CD4-positive, alpha-beta T cell treated with Interleukin-21 for 1 hour (primary cell): ENCODE measurements at regions not wholly inside any gene's neighbourhood (a gene's known extent, or its start where the extent isn't known, plus 50 kb on each side); places are given as distances from the start of the nearest gene placed in this dataset.
"Not testable (repeated sequence)": the region's sequence is repeated elsewhere in the genome, so short reads cannot be mapped to it uniquely, and the experiment has no call there.

ENCODE experiments used
- DNase-seq: peaks from one replicate; pipeline ENCODE4 v3.0.0-alpha.2; 2020

DNA sequence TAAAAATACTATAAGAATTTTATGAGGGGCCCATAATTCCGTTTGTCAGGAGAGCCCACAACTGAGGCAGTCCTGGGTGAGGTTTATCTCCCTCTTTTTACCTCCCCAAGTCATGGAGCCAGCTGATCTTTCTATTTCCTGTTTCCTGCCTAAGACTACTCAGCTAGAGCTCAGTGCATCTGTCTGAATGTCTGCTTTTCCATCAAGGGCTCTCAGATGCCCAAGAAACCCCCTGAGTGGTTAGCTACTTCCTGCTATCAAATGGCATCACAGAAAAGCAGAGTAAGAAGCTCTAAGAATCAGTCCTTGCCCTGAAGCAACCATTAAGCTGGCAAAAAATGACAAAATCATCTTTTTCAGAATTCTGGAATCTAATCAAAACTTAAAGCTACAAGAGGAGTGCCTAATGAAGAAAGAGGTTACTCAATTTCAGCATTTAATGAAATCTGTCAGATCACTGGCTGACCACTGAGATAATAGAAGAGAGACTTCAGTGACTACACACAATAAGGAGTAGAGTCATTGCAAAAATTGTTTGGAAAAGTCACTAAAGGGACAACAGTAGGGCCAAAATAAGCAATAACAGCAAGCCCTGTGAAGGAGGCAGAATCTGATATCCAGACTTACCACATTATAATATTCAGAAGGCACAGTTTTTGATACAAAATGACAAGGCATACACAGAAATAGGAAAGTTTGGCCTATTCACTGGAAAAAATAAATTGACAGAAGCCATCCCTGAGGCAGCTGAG is 150.1 kb downstream of the CYB561 start:
- DNase-seq, result no peak

DNA sequence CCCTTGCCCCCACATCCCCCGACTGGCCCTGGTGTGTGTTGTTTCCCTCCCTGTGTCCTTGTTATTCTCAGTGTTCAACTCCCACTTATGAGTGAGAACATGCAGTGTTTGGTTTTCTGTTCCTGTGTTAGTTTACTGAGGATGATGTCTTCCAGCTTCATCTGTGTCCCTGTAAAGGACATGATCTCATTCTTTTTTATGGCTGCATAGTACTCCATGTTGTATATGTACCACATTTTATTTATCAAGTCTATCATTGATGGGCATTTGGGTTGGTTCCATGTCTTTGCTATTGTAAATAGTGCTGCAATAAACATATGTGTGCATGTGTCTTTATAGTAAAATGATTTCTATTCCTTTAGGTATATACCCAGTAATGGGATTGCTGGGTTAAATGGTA is 147.2 kb downstream of the CYB561 start:
- DNase-seq, result not testable (repeated sequence)

DNA sequence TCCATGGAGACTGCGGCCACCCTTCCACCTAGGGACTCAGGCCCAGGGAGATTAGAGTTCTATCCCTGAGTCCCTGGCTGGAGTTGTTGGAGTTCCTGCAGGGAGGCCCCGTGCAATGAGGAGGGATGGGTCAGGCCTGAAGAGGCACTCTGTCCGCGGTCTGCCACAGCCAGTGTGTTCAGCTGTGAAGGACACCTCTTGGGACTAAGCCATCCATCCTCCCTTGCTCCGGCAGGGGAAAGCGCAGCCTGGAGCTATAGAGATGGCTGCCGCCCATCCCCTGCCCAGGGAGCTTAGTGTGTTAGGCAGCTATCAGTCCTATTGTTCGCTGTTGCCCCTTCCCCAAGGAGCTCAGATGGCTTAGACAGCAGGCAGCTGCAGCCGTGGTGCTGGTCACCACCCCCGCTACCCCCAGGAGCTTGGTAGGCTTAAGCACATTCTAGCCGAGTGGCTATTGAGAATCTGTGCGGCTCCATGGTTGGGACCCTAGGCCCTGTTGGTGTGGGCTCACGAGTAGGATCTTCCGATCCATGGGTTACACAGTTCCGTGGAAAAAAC is 141.3 kb downstream of the CYB561 start:
- DNase-seq, result no peak

DNA sequence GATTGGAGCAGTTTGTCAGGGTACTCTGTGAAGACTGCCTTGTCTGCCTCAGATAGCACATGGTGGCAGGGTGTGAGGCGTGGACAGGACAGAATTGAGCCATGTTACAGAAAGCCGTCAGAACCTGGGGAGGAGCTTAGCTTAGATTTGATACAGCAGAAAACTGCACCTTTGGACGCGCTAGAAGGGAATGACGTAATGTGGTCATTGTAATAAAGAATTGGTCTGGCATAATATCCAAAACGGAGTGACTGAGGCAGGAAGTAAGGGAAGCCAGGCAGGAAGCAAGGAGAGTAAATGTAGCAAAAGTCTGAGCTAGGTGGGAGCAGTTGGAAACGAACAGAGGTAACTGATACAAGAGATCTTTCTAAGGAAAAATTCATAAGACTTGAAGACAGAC is 140.2 kb downstream of the CYB561 start:
- no peak for DNase-seq

DNA sequence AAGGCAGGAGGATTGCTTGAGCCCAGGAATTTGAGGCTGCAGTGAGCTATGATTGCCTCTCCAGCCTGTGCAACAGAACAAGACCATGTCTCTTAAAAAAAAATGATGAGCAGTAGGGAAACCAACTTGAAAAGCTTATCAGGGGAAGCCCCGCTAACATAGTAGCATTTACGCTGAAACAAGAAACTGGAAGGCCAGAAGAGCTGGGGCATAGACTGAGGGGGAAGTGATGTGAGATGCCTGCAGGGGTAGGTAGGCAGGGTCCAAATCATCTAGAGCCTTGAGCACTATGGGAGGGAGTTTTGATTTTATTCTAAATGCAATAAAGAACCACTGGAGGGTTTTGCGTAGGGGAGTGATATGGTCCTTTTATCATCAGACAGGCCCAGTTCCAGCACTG is 139.3 kb downstream of the CYB561 start:
- no peak for DNase-seq

DNA sequence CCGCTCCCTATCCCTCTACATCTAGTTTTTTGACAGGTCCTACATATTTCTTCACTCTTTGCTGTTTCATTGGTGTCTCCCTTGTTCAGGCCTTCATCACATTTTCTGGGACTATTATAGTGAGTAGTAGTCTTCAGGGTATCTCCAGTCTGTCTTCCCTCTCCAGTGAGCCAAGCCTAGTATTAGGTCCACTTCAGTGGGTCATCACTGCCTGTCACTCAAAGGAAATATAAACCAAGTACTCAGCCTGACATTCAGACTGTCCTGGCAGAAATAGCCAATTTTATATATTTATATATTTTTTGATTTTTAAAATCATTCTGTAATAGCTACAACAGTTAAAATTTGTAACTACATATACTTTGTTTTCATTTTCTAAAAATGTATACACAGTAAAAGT is 137.8 kb downstream of the CYB561 start:
- no peak for DNase-seq

DNA sequence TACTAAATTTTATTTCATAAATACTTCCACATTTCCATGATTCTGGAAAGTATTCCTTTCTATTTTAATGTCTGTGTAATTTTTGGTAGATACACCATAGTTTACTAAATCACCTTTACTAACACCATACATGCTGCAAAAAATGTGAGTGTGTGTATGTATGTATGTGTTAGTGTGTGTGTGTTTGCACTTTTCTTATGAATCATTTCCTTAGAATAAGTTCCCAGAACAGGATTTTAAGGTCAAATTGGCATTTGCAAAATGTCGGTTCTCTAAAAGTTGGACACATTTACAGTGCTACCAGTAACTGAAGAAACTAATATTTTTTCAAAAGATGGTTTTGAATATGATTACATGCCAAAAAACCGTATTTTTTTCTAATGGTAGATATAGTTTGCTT is 137.1 kb downstream of the CYB561 start:
- DNase-seq, result no peak

DNA sequence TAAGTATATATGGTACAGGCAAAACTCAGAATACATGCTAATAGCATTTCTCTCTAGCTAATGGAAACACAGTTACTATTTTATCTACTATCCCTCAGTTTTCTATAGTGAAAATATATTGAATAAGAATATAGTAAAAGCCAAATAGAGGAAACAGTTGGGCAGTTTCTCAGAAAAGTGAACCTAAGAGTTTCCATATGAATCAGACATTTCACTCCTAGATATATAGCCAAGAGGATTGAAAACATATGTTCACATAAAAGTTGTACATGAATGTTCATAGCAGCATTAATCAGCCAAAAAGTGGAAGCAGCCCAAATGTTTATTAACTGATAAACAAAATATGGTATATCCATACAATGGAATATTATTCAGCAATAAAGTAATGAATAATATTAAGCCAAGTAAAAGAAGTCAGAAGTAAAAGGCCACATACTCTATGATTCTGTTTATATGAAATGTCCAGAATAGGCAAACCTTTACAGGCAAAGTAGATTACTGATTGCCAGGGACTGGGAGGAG is 134.6 kb downstream of the CYB561 start:
- DNase-seq, result no peak

DNA sequence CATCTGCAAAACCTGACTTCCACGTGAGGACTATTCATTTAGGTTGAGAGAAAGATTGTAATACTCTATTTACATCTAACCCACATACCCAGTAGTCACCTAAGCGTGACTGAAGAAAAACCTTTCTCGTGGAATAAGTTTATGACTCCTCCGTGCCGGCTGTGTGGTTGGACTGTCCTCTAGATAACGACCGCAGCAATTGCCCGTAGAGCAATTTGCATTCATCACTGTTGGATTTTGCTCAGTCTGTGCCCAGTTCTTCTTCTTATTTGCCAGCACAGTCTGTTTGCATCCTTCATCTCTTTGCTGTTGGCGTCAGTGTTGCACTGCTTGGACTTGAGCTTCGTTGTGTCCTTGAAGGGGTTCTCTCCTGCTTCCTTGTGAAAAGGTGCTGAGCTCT is 131.3 kb downstream of the CYB561 start:
- DNase-seq, result no peak

DNA sequence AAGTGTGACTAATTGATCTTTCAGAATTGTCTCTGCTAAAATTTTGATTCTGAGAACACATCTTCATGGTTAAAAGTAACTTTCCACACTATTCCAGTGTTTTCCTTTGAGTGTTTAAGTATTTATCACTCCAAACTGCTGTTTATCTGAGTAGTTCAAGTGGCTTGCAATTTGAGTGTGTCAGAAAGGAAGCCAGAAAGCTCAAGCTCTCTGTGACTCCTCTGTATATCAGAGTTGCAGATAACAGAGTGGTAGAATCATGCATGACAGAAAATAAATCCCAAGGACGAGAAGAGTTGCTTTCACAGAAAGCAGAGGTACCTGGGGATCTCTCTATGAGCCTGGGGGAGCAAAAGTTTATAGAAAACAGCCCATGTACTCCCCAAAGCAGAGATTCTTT is 130.0 kb downstream of the CYB561 start:
- DNase-seq, result no peak

DNA sequence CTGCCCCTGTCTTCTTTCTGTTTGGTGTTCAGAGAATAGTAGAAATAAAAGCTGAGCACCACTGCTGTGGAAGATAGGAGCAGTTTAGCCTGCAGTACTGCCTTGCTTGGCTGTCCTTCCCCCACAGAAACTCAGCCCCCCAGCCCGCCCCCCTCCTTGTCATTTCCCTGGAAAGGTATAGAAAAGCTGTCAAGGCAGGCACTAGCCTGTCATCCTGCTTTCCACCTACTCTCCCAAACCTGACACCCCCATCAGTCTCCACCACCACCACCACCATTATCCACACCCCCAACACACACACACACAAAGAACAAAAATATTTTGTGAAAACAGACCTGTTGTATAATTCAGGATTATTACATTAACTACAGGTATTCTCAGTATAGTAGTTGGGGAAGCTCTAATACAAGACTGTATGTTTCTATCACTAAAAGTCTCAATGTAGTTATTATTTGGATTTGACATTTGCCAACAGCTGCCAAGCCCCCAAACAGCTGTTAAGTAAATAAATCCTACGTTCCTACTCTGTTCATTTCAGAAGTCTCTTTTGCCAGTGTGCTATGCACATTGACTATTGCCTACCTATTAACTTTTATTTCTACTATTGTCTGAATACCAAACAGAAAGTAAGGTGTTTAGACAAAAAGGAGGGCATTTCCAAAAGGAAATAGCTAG is 128.8 kb downstream of the CYB561 start:
- no peak for DNase-seq

DNA sequence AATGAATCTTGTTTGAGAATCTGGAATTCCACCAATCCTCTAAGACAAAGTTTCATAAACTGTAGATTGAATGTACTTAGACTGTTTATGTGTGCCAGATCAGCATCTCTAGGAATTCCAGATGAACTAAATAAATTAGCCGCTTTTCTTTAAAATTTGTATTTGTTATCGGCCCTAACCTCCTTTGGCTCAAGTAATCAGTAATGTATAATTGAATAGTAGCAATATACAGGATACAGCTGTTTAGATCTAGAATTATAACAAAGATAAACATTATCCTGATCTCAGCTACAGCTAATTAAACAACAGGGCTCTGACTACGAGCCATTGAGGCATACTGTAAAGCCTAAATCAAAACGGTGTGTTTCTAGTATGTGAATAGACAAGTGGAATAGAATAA is 120.3 kb downstream of the CYB561 start:
- DNase-seq, result no peak

DNA sequence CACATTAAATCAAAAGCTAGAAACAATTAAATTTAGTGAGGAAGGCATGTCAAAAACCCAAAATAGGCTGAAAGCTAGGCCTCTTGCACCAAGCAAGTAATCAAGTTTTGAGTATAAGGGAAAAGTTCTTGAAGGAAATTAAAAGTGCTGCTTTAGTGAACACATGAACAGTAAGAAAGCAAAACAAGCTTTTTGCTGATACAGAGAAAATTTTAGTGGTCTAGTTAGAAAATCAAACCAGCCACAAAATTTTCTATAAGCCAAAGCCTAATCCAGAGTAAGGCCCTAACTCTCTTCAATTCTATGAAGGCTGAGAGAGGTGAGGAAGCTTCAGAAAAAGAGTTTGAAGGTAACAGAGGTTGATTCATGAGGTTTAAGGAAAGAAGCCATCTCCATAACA is 116.2 kb downstream of the CYB561 start:
- no peak for DNase-seq

DNA sequence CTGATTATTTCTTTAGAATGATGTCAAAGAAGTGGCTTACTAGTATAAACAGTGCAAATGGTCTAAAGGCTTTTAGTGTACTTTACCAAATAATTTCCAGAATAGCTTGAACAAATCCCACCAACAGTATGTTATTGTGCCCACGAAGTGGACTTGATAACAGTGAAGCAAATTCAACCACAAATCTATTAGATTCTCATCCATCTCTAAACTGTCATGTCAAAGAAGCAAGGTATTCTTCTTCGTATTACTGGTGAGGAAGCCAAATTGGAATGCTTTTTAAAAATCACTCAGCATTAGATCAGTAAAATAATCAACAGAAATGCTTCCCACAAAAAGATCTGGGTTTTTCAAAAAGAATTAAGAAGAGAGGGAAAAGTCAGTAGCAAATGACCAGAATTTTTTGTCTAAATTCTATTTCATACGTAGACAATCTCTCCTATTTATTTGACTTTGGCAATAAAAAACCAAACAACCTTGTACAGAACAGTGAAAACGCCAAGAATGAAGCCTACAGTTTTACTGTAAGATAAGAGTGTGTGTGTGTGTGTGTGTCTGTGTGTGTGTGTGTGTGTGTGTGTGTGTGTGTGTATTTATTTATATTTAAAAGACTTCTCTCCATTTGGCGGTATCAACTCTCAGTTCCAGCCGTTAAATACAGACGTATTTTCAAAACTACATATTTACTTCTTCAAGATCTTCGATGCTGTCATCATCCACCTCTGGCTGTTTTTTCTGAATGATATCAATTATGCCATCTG is 114.6 kb downstream of the CYB561 start:
- no peak for DNase-seq

DNA sequence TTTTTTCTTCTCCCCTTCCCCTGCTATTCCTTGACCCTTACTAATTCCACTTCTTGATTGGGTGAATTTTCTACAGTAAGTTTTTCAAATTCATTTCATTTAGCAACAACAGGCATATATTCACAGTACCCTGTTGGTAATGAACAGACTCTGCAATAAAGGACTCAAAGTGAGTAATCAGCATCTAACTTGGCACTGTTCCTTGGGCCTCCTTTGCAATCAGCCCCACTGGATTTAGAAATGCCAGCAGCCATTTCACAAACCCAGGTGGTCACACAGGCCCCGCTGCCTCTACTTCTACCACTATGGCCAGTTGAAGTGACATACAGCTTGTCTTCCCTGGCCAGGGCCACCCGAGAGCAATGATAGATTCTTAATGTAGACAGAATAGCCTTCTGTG is 113.8 kb downstream of the CYB561 start:
- DNase-seq, result no peak

DNA sequence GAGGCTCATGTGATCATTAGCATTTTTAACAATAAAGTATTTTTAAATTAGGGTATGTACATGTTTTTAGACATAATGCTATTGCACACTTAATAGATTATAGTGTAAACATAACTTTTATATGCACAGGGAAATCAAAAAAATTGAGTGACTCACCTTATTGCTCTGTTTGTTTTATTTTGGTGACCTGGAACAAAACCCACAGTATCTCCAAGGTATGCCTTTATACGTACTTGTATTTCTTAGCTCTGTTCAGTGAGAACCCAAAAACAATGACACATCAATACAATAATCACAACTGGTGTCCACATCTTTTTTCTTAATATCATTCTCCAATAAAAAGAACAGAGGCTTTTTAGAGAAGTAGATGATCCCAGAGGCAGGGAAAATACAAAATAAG is 112.2 kb downstream of the CYB561 start:
- DNase-seq, result no peak

DNA sequence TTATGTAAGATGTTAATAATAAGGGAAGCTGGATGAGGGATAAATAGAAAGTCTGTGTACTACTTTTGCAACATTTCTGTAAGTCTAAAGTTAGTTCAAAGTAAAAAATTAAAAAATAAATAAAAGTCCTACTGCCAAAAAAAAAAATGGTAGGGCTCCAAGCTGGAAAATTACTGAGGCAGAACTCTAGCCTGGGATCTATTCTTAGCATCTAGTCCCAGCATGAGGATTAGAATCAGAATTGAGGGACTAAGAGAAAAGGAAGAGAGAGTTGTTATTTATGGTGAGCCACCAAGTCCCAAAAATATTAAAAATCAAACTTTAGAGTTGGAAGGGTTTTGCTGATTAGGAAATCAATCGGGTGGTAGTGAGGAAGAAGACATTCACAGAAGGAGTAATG is 110.3 kb downstream of the CYB561 start:
- no peak for DNase-seq

DNA sequence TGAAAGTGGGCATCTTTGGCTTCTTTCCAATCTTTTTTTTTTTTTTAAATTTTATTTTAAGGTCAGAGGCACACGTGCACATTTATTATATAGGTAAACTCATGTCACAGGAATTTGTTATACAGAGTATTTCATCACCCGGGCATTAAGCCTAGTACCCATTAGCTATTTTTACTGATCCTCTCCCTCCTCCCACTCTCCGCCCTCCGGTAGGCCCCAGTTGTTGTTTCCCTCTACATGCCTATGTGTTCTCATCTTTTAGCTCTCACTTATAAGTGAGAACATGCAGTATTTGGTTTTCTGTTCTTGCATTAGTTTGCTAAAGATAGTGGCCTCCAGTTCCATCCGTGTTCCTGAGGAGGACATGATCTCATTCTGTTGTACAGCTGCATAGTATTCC is 108.5 kb downstream of the CYB561 start:
- no peak for DNase-seq

DNA sequence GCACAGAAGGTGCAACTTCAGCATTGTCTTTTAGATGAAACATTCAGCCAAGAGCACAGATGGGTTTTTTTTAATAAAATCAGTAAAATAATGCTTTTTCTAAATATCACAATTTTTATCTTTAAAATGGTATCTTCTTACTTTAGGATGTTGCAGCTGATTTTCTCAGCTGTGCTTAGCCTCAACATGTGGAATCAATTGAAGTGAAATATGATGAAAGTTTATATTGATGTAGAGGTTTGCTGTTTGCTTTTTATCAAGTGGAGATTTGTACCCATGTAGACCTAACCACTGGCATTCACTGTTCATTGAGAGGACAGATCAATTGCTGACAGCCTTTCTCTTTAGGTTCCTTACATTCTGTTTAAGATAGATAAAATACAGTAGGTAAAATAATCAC is 107.8 kb downstream of the CYB561 start:
- no peak for DNase-seq

DNA sequence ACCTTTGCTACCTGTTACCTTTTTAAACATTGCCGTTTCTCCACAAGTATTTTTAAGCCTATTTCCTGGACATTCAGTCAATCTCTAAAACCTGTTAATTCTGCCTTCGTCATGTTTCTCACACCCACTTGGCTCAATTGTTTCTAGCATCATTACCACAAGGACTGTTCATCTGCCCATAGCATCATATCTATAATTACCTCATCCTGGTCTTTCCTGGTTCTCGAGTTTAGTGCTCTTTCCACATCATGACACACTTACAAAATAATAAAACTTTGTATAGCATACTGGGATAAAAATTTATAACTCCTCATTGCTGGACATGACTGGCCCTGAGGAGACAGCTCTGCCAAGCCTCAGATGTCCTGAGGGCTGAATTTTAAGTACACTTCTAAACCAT is 104.8 kb downstream of the CYB561 start:
- DNase-seq, result no peak

DNA sequence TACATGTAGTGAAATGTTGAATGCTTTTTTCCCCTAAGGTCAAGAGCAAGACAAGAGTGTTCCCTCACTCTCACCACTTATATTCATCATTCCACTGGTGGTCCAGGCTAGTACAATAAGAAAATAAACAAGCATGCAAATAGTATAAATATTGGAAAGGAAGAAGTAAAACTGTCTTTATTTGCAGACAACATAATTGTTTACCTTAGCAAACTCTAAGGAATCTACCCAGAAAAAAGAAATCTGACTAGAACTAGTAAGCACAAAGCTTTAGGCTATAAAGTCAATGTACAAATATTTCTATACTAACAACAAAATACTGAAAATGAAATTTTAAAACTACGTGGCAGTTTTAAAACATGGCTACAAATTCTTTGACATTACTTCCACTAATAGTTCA is 101.7 kb downstream of the CYB561 start:
- no peak for DNase-seq

DNA sequence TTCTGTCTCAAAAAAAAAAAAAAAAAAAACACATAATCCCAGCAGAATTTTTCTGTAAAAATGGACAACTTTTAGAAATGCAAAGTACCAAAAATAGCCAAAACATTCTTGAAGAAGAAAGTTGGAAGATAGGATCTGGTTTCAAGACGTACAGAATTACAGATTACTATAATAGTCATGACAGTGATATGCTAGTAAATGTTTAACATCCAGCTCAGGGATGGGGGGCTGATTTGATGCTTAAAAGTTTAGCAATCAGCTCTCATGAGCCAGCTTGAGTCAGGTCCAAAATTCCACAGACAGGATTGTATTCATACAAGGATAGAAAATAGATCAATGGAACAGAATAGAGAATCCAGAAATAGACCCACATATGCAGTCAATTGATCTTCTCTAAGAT is 100.5 kb downstream of the CYB561 start:
- DNase-seq, result no peak

DNA sequence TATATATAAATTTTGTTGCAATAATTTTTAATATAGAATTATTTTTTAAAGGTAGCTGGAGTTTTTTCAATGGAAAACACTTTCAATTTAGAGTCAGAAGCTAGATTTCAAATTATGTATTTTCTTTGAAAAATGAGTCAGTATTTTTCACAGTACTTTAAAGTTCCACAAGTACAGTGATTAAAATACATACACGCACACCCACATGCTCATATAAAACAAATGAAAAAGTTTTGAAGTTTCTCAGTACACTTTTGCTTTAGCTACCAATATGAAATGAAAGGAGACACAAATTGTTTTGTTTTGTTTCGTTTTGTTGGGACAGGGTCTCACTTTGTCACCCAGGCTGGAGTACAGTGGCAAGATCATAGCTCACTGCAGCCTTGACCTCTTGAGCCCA is 98.6 kb downstream of the CYB561 start:
- no peak for DNase-seq
